Karpas-422 (cell line): ENCODE measurements at regions not wholly inside any gene's neighbourhood (a gene's known extent, or its start where the extent isn't known, plus 50 kb on each side); places are given as distances from the start of the nearest gene placed in this dataset.

Source experiments
- DNase-seq: peaks from one replicate; pipeline ENCODE4 v3.0.0-alpha.2; 2015
- H2AFZ ChIP-seq: fragments of 200-600 bp; sonication (generic); 2 replicates; pipeline ENCODE4 v1.6.1; 2014; ENCODE audit warnings: antibody characterized with exemption, low read length, mixed read lengths
- H3K27ac ChIP-seq: fragments of 200-600 bp; sonication (generic); 2 replicates; pipeline ENCODE4 v1.5.1; 2014; ENCODE audit warnings: mild to moderate bottlenecking, low read length, moderate library complexity
- H3K27me3 ChIP-seq: fragments of 200-600 bp; sonication (generic); 2 replicates; pipeline ENCODE4 v1.6.1; 2014; ENCODE audit warnings: low read length, mixed read lengths
- H3K36me3 ChIP-seq: fragments of 200-600 bp; sonication (generic); 2 replicates; pipeline ENCODE4 v1.6.1; 2014; ENCODE audit warnings: low read length, mixed read lengths; ENCODE audit not compliant: insufficient read depth
- H3K4me1 ChIP-seq: fragments of 200-600 bp; sonication (generic); 2 replicates; pipeline ENCODE4 v1.6.1; 2014; ENCODE audit warnings: mild to moderate bottlenecking, low read length, mixed read lengths
- H3K4me2 ChIP-seq: fragments of 200-600 bp; sonication (generic); 2 replicates; pipeline ENCODE4 v1.6.1; 2014; ENCODE audit warnings: low read length, low read depth, mild to moderate bottlenecking; ENCODE audit not compliant: poor library complexity, severe bottlenecking
- H3K4me3 ChIP-seq: fragments of 200-600 bp; sonication (generic); 2 replicates; pipeline ENCODE4 v1.5.1; 2014; ENCODE audit warnings: mild to moderate bottlenecking, antibody characterized with exemption, low read length, mixed read lengths
- H3K79me2 ChIP-seq: fragments of 200-600 bp; sonication (generic); 2 replicates; pipeline ENCODE4 v1.6.1; 2014; ENCODE audit warnings: mild to moderate bottlenecking, low read length, mixed read lengths
- H3K9ac ChIP-seq: fragments of 200-600 bp; sonication (generic); 2 replicates; pipeline ENCODE4 v1.6.0; 2014; ENCODE audit warnings: low read length
- H3K9me2 ChIP-seq: fragments of 200-600 bp; sonication (generic), shearing (Covaris generic); replicated peaks from 2 replicates; pipeline ENCODE4 v1.6.0; 2014; ENCODE audit warnings: mild to moderate bottlenecking, low read length, moderate library complexity; ENCODE audit not compliant: insufficient read depth
- H3K9me3 ChIP-seq: fragments of 300-700, 200-600 bp; sonication (generic); 2 replicates; pipeline ENCODE4 v1.6.1; 2014; ENCODE audit warnings: low read length, mixed read lengths
- H4K20me1 ChIP-seq: fragments of 200-600 bp; sonication (generic); 2 replicates; pipeline ENCODE4 v1.6.1; 2014; ENCODE audit warnings: mild to moderate bottlenecking, antibody characterized with exemption, low read length, low read depth; ENCODE audit not compliant: insufficient read depth

DNA sequence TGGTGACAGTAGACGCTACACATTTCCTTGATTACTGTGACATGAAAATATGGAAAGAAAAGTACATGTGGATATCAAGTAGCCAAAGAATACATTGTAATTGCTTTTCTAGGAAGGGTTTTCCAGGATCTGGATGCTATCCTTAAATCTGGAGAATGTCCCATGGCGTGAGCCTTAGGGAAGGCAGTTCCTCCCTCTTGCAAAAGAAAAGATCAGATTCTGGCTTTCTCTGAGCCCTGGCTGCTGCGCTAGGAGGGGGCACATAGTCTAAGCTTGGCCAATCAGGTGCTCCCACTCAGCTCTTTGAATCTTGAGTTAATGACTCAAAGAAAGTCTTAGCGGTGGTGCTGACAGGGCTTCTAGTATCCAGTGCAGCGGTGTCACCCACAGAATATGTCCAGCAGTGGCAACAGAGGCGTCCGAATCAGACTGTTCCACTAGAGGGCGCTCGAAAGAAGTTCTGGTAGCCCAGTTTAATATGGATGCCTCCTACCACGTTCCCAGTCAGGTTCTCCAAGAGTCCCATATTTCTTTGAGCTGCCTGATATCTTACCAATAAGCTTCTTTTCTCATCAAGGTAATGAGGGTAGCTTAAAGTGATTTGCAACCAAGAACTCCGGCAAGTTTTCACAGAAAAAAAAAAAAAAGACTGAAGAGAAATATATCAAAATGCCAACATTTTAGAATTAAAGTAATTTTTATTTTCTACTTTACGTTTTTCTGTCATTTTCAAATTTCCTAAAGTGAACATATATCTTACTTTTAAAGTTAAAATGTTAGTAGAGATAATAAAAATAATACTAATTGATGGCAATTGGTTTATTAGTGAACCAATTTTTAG is 213.4 kb upstream of the S100G start:
- Histone ChIP-seq H4K20me1 (no peaks in the 10 kb centered on the region), H2AFZ (no peak overlapping the region), H3K79me2 (no peaks in the 10 kb centered on the region), H3K27me3 (no peaks in the 10 kb centered on the region), H3K9ac (no peak overlapping the region), H3K4me1 (no peaks in the 10 kb centered on the region), H3K9me2 (no peaks in the 10 kb centered on the region), H3K9me3 (no peaks in the 10 kb centered on the region), H3K4me3 (no peak overlapping the region), H3K27ac (no peak overlapping the region), H3K36me3 (no peaks in the 10 kb centered on the region), H3K4me2 (no peak overlapping the region)
- DNase-seq: peak; percentile 88

DNA sequence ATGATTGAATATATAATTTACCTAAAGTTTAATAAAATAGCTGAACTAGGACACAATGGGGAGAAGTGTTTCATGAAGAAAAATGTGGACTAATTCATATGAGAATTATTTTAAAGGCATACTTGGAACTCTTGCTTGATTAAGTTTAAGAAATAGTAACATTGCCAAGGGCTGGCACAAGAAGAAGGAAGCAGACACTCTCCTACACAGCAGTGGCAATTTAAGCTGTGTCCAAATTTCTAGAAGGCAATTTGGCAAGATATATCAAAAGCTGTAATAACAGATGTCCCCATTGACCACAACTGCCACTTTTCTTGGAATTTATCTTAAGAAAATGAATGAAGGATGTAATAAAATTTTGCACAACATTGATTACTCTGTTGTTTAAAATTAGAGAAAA is 209.5 kb upstream of the S100G start:
- Histone ChIP-seq H2AFZ (no peak overlapping the region), H3K27ac (no peak overlapping the region), H3K9me3 (no peaks in the 10 kb centered on the region), H3K27me3 (no peaks in the 10 kb centered on the region), H3K36me3 (no peaks in the 10 kb centered on the region), H3K9me2 (no peaks in the 10 kb centered on the region), H4K20me1 (no peaks in the 10 kb centered on the region), H3K4me1 (peaks cover 6% of the 10 kb centered on the region), H3K4me3 (no peak overlapping the region), H3K9ac (no peak overlapping the region), H3K79me2 (no peaks in the 10 kb centered on the region), H3K4me2 (no peak overlapping the region)
- DNase-seq: no peak

DNA sequence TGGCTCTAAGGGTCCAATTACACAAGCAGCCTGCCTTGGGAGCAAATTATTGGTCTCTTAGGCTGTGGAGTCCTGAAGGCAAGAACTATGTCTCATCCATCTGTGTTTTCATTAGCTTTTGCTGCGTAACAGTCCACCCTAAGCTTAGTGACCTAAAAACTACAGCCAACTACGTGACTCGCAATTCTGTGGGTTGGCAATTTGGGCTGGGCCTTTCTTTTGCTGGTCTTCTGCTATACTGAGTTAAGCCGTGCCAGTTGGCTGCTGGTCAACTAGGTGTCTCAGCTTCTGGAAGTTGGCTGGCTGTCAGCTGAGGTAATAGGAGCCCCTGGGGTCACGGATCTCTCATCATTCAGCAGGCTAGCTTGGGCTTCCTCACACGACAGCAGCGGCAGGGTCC is 205.6 kb upstream of the S100G start:
- DNase-seq: no peak
- no peak overlapping the region for H3K9ac ChIP-seq
- no peaks in the 10 kb centered on the region for H3K9me3 ChIP-seq
- no peaks in the 10 kb centered on the region for H3K79me2 ChIP-seq
- H3K9me2 ChIP-seq: no peaks in the 10 kb centered on the region
- no peak overlapping the region for H2AFZ ChIP-seq
- H3K27me3 ChIP-seq: no peaks in the 10 kb centered on the region
- peaks cover 6% of the 10 kb centered on the region for H3K4me1 ChIP-seq
- no peak overlapping the region for H3K4me3 ChIP-seq
- no peak overlapping the region for H3K27ac ChIP-seq
- H3K4me2 ChIP-seq: no peak overlapping the region
- no peaks in the 10 kb centered on the region for H4K20me1 ChIP-seq
- no peaks in the 10 kb centered on the region for H3K36me3 ChIP-seq

DNA sequence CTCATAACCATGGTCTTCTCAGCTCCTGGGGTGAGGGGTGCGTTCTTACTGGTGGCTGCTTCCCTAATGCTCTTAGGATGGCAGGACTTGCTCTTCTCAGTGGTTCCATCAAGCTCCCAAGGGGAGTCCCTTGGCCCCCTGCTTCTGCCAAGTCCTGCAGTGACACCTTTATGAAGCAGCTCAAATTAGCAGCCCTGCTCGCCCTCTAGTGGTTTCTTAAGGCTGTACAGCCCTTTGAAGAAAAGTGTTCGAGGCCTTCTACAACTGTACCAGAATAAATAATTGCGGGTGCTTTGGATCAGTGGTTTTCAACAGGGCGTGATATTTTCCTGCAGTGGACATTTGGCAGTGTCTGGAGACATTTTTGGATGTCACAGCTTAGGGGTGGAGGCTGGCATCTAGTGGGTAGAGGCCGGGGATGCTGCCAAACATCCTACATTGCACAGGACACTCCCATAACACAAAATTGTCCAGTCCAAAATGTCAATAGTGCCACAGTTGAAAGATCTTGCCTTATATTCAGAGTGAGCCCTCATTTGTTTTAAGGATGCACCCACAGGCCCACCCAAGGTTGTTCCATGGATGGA is 204.7 kb upstream of the S100G start:
- Histone ChIP-seq H3K9me3 (no peaks in the 10 kb centered on the region), H2AFZ (no peak overlapping the region), H3K27me3 (no peaks in the 10 kb centered on the region), H3K4me1 (peaks cover 6% of the 10 kb centered on the region), H3K4me2 (no peak overlapping the region), H3K9me2 (no peaks in the 10 kb centered on the region), H3K36me3 (no peaks in the 10 kb centered on the region), H3K27ac (no peak overlapping the region), H3K79me2 (no peaks in the 10 kb centered on the region), H3K9ac (no peak overlapping the region), H4K20me1 (no peaks in the 10 kb centered on the region), H3K4me3 (no peak overlapping the region)
- DNase-seq: peak; percentile 81

DNA sequence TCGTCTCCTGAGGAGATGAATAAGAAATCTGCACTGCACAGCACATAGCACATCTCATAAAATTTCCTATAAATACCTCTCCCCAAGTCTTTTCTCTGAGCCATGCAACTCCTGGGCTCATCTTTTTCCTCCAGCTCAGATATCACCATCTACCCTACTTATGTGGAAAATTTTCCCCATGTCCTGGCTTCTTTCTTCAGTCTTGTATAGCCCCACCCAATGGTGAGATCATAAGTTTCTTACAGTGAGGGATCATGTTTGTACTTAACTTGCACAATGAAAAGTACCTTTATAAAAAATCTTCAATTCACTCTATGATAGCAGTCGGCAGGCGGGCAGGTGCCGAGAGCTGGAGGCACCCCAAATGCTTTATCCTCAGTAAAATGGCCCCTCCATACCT is 198.6 kb upstream of the S100G start:
- no peaks in the 10 kb centered on the region for H4K20me1 ChIP-seq
- no peaks in the 10 kb centered on the region for H3K9me2 ChIP-seq
- no peak for DNase-seq
- H3K79me2 ChIP-seq: no peaks in the 10 kb centered on the region
- no peak overlapping the region for H3K4me2 ChIP-seq
- no peaks in the 10 kb centered on the region for H3K4me1 ChIP-seq
- H3K4me3 ChIP-seq: no peak overlapping the region
- H3K9me3 ChIP-seq: no peaks in the 10 kb centered on the region
- H3K9ac ChIP-seq: no peak overlapping the region
- H3K27me3 ChIP-seq: no peaks in the 10 kb centered on the region
- H3K36me3 ChIP-seq: no peaks in the 10 kb centered on the region
- H3K27ac ChIP-seq: no peak overlapping the region
- no peak overlapping the region for H2AFZ ChIP-seq

DNA sequence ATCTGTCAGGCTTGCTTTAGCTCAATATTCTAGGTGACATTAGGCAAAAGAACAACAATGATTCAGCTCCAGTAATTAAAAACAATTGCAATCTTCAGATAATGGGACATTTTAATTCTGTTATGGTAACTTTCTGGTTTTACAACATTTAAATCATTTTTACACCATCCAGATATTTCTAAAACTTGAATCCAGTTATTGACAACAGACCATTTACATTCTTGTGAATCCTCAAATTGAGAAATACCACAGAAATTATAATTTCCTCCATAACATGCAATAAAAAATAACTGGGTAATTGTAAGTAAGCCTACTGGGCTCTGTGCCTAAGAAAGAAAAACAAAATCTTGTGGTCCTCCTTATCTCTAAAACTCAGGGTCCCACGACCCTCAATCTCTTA is 195.0 kb upstream of the S100G start:
- Histone ChIP-seq H3K4me2 (no peak overlapping the region), H3K27ac (no peak overlapping the region), H3K9me2 (no peaks in the 10 kb centered on the region), H3K36me3 (no peaks in the 10 kb centered on the region), H3K9me3 (no peaks in the 10 kb centered on the region), H3K4me1 (no peaks in the 10 kb centered on the region), H3K79me2 (no peaks in the 10 kb centered on the region), H3K27me3 (no peaks in the 10 kb centered on the region), H4K20me1 (no peaks in the 10 kb centered on the region), H3K9ac (no peak overlapping the region), H3K4me3 (no peak overlapping the region), H2AFZ (no peak overlapping the region)
- DNase-seq: no peak

DNA sequence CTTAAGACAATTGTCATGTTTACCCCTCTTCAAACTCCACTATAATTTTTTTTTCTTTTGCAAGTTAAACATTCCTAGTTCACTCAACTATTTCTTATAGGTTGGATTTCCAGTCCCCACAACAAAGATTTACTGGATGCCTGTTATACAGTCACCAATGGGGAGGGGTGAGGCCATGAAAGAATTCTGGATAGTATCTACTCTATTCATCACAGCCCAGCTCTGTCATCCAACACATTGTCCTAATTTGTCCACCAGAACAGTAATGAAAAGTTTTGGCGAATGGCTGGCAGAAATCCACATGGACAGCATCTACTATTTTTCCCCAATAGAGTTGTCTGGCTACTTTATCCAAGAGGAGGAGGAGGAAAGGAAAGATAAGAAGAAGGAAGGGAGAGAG is 192.7 kb upstream of the S100G start:
- H3K4me3 ChIP-seq: no peak overlapping the region
- no peak overlapping the region for H3K27ac ChIP-seq
- H4K20me1 ChIP-seq: no peaks in the 10 kb centered on the region
- no peak for DNase-seq
- H3K36me3 ChIP-seq: no peaks in the 10 kb centered on the region
- H3K4me1 ChIP-seq: no peaks in the 10 kb centered on the region
- H3K4me2 ChIP-seq: no peak overlapping the region
- no peak overlapping the region for H3K9ac ChIP-seq
- H3K9me2 ChIP-seq: no peaks in the 10 kb centered on the region
- no peaks in the 10 kb centered on the region for H3K27me3 ChIP-seq
- no peaks in the 10 kb centered on the region for H3K79me2 ChIP-seq
- H3K9me3 ChIP-seq: no peaks in the 10 kb centered on the region
- no peak overlapping the region for H2AFZ ChIP-seq

DNA sequence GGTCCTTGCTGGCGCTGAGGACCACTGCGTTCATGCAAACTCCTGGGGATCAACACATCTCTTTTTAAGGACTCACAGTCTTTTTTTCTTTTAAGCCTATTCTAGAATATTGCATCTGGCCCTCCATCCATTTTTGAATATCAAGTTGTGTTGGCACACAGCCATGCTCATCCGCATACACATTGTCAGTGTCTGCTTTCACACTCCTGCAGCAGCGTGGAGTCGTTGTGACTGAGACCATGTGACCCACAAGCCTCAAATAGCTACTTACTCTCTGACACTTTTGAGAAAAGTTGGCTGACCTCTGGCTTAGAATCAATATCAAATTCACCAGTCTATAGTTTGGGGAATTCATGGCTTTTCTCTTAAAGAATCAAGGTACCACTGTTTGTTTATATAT is 191.8 kb upstream of the S100G start:
- H3K4me1 ChIP-seq: no peaks in the 10 kb centered on the region
- H3K36me3 ChIP-seq: no peaks in the 10 kb centered on the region
- no peaks in the 10 kb centered on the region for H3K9me3 ChIP-seq
- no peaks in the 10 kb centered on the region for H3K9me2 ChIP-seq
- no peak overlapping the region for H3K9ac ChIP-seq
- H2AFZ ChIP-seq: no peak overlapping the region
- no peaks in the 10 kb centered on the region for H3K27me3 ChIP-seq
- no peak overlapping the region for H3K4me3 ChIP-seq
- no peak overlapping the region for H3K4me2 ChIP-seq
- H3K79me2 ChIP-seq: no peaks in the 10 kb centered on the region
- DNase-seq: no peak
- no peaks in the 10 kb centered on the region for H4K20me1 ChIP-seq
- no peak overlapping the region for H3K27ac ChIP-seq
